PC-3 (cell line): ENCODE measurements at regions not wholly inside any gene's neighbourhood (a gene's known extent, or its start where the extent isn't known, plus 50 kb on each side); places are given as distances from the start of the nearest gene placed in this dataset.
A peak's percentile ranks its signal among the peaks of the same experiment; 100 is the strongest.

Experiments used
- ATAC-seq: fragments of 200-7000 bp; cut with Tn5 transposase; 2 replicates; pipeline ENCODE4 v1.9.1; 2020; ENCODE audit warnings: mild to moderate bottlenecking, moderate library complexity
- BruUV-seq: library from RNA; stranded (reverse); fragments of 400-500 nt; replicated peaks from 2 replicates; lab custom pipeline; 2021; lab: Mats Ljungman, UMichigan
- CTCF ChIA-PET: fragments of 300-600 bp; sonication (Branson Sonifier 250); formaldehyde crosslinking; loops from one replicate; lab custom pipeline; 2022; ENCODE audit warnings: antibody characterized with exemption; lab: Charles Lee
- POLR2A ChIA-PET: fragments of 300-600 bp; sonication (Branson Sonifier 250); formaldehyde crosslinking; loops from one replicate; lab custom pipeline; 2022; ENCODE audit warnings: antibody characterized with exemption; ENCODE audit not compliant: unreplicated experiment; lab: Charles Lee
- DNase-seq: peaks from one replicate; pipeline ENCODE4 v3.0.0-alpha.2; 2015
- H2AFZ ChIP-seq: fragments of 300-600 bp; sonication (generic); 2 replicates; pipeline ENCODE4 v1.6.0; 2016; ENCODE audit warnings: antibody characterized with exemption, low read length
- H3F3A ChIP-seq: fragments of 300-600 bp; sonication (generic); one replicate; pipeline ENCODE4 v1.6.0; 2017; ENCODE audit warnings: antibody characterized with exemption, low read length, control low read depth, mild to moderate bottlenecking; ENCODE audit not compliant: unreplicated experiment
- H3K27ac ChIP-seq: fragments of 300-600 bp; sonication (generic); 2 replicates; pipeline ENCODE4 v1.5.1; 2016; ENCODE audit warnings: mild to moderate bottlenecking, low read length
- H3K27me3 ChIP-seq: fragments of 300-600 bp; sonication (generic); 2 replicates; pipeline ENCODE4 v1.6.1; 2016; ENCODE audit warnings: low read length, mixed read lengths
- H3K36me3 ChIP-seq: fragments of 300-600 bp; sonication (generic); 2 replicates; pipeline ENCODE4 v1.6.1; 2016; ENCODE audit warnings: low read depth, mixed run types, low read length, mixed read lengths
- H3K4me1 ChIP-seq: fragments of 300-600 bp; sonication (generic); 2 replicates; pipeline ENCODE4 v1.5.1; 2016; ENCODE audit warnings: low read length; ENCODE audit not compliant: insufficient read depth
- H3K4me2 ChIP-seq: fragments of 300-600 bp; sonication (generic); 2 replicates; pipeline ENCODE4 v1.6.0; 2016; ENCODE audit warnings: low read length
- H3K4me3 ChIP-seq: fragments of 300-600 bp; sonication (generic); 2 replicates; pipeline ENCODE4 v1.5.1; 2016; ENCODE audit warnings: mild to moderate bottlenecking, low read length, mixed read lengths
- H3K79me2 ChIP-seq: fragments of 300-600 bp; sonication (generic); 2 replicates; pipeline ENCODE4 v1.6.1; 2017; ENCODE audit warnings: low read length, mixed read lengths
- H3K9ac ChIP-seq: fragments of 300-600 bp; sonication (generic); 2 replicates; pipeline ENCODE4 v1.6.0; 2016; ENCODE audit warnings: mild to moderate bottlenecking, low read length
- H3K9me2 ChIP-seq: fragments of 300-600 bp; sonication (generic); replicated peaks from 2 replicates; pipeline ENCODE4 v1.6.1; 2016; ENCODE audit warnings: mixed run types, low read length, mixed read lengths
- H3K9me3 ChIP-seq: fragments of 300-600 bp; sonication (generic); 2 replicates; pipeline ENCODE4 v1.6.1; 2016; ENCODE audit warnings: low read length, mixed read lengths
- H4K20me1 ChIP-seq: fragments of 300-600 bp; sonication (generic); 2 replicates; pipeline ENCODE4 v1.6.1; 2016; ENCODE audit warnings: low read length, mixed read lengths
- EZH2 ChIP-seq: fragments of 300-600 bp; sonication (generic); IDR thresholded peaks from one replicate; pipeline ENCODE4 v1.6.1; 2017; ENCODE audit warnings: antibody characterized with exemption, mild to moderate bottlenecking, low read length; ENCODE audit not compliant: unreplicated experiment
- EZH2phosphoT487 ChIP-seq: fragments of 300-600 bp; sonication (generic); IDR thresholded peaks from 2 replicates; pipeline ENCODE4 v1.6.1; 2018; ENCODE audit warnings: mild to moderate bottlenecking, antibody characterized with exemption, low read length, borderline replicate concordance
- intact Hi-C: fragments of 100-400 bp; cut with micrococcal nuclease; formaldehyde crosslinking; loops from 2 replicates; pipeline ENCODE4 v1.9.0; 2023
- TF ChIP-seq, protein P1 (sequence below): fragments of 300-600 bp; sonication (generic); conservative IDR thresholded peaks from 2 replicates; pipeline ENCODE4 v1.5.1; 2017; ENCODE audit warnings: antibody characterized with exemption, low read depth, mild to moderate bottlenecking, low read length

DNA sequence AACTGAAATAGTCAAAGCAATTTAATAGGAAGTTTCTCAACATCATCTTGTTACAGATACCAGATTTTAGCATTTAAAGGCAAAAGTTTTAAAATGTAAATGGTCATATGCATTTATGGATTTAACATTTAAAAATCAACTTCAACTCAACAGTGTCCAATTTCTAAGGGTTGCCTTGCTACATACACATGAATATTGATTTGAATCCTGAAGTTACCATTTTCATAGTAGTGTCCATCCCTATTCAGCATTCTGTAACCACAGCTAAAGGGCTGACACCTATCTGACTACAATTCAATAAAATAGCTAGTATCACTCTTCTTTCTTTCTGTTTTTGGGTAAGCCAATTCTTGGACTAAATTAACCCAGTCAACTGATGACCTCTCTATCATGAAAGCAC is 164.0 kb upstream of the CFAP20DC start:
- ChIA-PET CTCF (no interaction called here), POLR2A (no interaction called here)
- no peak overlapping the region for H3K27ac ChIP-seq
- H3K9me2 ChIP-seq: no peaks in the 10 kb centered on the region
- TF ChIP-seq, protein P1, sequence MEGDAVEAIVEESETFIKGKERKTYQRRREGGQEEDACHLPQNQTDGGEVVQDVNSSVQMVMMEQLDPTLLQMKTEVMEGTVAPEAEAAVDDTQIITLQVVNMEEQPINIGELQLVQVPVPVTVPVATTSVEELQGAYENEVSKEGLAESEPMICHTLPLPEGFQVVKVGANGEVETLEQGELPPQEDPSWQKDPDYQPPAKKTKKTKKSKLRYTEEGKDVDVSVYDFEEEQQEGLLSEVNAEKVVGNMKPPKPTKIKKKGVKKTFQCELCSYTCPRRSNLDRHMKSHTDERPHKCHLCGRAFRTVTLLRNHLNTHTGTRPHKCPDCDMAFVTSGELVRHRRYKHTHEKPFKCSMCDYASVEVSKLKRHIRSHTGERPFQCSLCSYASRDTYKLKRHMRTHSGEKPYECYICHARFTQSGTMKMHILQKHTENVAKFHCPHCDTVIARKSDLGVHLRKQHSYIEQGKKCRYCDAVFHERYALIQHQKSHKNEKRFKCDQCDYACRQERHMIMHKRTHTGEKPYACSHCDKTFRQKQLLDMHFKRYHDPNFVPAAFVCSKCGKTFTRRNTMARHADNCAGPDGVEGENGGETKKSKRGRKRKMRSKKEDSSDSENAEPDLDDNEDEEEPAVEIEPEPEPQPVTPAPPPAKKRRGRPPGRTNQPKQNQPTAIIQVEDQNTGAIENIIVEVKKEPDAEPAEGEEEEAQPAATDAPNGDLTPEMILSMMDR: no peak
- TF ChIP-seq EZH2: no peak
- TF ChIP-seq EZH2phosphoT487: no peak
- peaks cover 8% of the 10 kb centered on the region for H3K4me1 ChIP-seq
- DNase-seq (no peak), ATAC-seq (no peak)
- H3K4me3 ChIP-seq: no peak overlapping the region
- intact Hi-C loops: loop anchor here (2.0 to 10.0 kb wide), 6 partner anchors 23 to 649 kb away; no protein-coding TSS in a partner anchor
- H3K27me3 ChIP-seq: no peaks in the 10 kb centered on the region
- no peaks in the 10 kb centered on the region for H4K20me1 ChIP-seq
- no peaks in the 10 kb centered on the region for H3K36me3 ChIP-seq
- no peaks in the 10 kb centered on the region for H3K79me2 ChIP-seq
- no peak overlapping the region for H3K9ac ChIP-seq
- H3F3A ChIP-seq: no peaks in the 10 kb centered on the region
- no peak overlapping the region for H2AFZ ChIP-seq
- no TSS peak for BruUV-seq
- no peak overlapping the region for H3K4me2 ChIP-seq
- H3K9me3 ChIP-seq: no peaks in the 10 kb centered on the region

DNA sequence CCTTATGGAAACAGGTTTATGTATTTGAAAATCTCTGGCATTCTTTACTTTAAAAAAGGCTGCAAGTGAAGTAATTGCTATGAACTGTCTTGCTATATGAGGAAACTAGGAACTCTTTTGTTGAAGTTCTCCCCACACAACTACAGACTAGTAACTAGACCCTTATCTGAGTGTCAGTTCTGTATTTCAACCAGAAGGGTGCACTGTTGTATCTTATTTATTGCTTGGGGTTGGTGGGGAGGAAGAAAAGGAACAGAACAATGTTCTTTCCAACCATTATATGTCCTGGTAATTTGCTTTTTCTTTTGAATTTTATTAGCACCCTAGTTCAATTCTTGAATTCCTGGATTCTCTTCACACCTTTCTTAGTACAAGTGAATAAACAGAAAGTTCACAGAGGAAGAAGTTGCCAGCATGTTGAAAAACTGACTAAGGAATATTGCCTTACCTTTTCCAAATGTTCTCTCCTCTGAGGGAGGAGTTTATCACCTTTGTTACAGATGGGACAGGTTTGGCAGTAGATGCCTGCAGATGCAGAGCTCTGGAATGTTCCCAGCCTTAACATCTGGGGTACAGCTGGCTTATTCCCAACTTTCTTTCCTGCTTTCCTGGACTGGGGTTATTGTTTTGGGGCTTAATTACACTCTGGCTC is 162.4 kb upstream of the CFAP20DC start:
- ATAC-seq (peak; percentile 94), DNase-seq (peak; percentile 86)
- no TSS peak for BruUV-seq
- POLR2A ChIA-PET: no interaction called here
- TF ChIP-seq EZH2: no peak
- TF ChIP-seq, protein P1: peak; percentile 90
- TF ChIP-seq EZH2phosphoT487: no peak
- no peaks in the 10 kb centered on the region for H3F3A ChIP-seq
- no peaks in the 10 kb centered on the region for H3K9me2 ChIP-seq
- H3K4me1 ChIP-seq: peaks cover 8% of the 10 kb centered on the region
- H3K27me3 ChIP-seq: no peaks in the 10 kb centered on the region
- no peak overlapping the region for H3K4me2 ChIP-seq
- no peak overlapping the region for H2AFZ ChIP-seq
- H3K36me3 ChIP-seq: no peaks in the 10 kb centered on the region
- H3K4me3 ChIP-seq: no peak overlapping the region
- no peaks in the 10 kb centered on the region for H3K9me3 ChIP-seq
- peak overlapping the region; percentile 17 for H3K27ac ChIP-seq
- CTCF ChIA-PET: interaction anchor here (0.7 kb wide), 1 partner anchor 351 kb away, joined by 3 read pairs; no protein-coding TSS in a partner anchor
- intact Hi-C loops: loop anchor here (1.0 to 10.0 kb wide), 12 partner anchors 25 to 647 kb away; no protein-coding TSS in a partner anchor
- no peaks in the 10 kb centered on the region for H4K20me1 ChIP-seq
- H3K9ac ChIP-seq: no peak overlapping the region
- H3K79me2 ChIP-seq: no peaks in the 10 kb centered on the region

DNA sequence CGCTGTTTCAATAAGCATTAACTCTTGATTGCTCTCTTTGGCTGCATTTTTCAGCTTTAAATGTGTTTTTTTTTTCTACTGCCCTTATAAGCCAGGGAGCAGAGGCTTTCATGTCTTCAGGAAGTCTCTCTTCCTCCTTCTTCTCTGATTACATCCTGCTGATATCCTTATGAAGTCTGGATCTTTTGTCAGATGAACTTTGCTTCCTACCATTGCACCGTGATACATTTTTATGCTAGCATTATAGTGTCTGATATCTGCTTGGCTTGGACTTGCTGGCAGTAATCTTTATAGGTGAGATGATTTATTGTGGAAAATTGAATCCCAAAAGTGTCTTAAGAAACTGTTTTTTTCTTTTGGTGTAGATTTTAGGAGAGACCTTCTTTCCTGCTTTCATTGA is 160.4 kb upstream of the CFAP20DC start:
- ATAC-seq (no peak), DNase-seq (no peak)
- TF ChIP-seq, protein P1: no peak
- TF ChIP-seq EZH2 (no peak), EZH2phosphoT487 (no peak)
- Histone ChIP-seq H3K27me3 (no peaks in the 10 kb centered on the region), H3K9me3 (no peaks in the 10 kb centered on the region), H3K4me2 (no peak overlapping the region), H3K4me1 (peaks cover 8% of the 10 kb centered on the region), H3K9me2 (no peaks in the 10 kb centered on the region), H4K20me1 (no peaks in the 10 kb centered on the region), H3K79me2 (no peaks in the 10 kb centered on the region), H3K4me3 (no peak overlapping the region), H3F3A (no peaks in the 10 kb centered on the region), H3K36me3 (no peaks in the 10 kb centered on the region), H3K27ac (no peak overlapping the region), H2AFZ (no peak overlapping the region), H3K9ac (no peak overlapping the region)
- ChIA-PET POLR2A (no interaction called here), CTCF (no interaction called here)
- no TSS peak for BruUV-seq
- intact Hi-C loops: loop anchor here (10.0 kb wide), 1 partner anchor 645 kb away; no protein-coding TSS in a partner anchor
